Activated CD4-positive, alpha-beta memory T cell treated with anti-CD3 and anti-CD28 coated beads, Interleukin-2, amount 10 ng/mL, durations not matched to agents 7 days and 5 days (primary cell): ENCODE measurements at regions not wholly inside any gene's neighbourhood (a gene's known extent, or its start where the extent isn't known, plus 50 kb on each side); places are given as distances from the start of the nearest gene placed in this dataset.

Experiments
- CTCF ChIA-PET: fragments of 350-600 bp; sonication (Branson Sonifier 250); formaldehyde crosslinking; loops from one replicate; lab custom pipeline; 2021; ENCODE audit warnings: antibody characterized with exemption, inconsistent platforms; lab: Charles Lee
- POLR2A ChIA-PET: fragments of 350-600 bp; sonication (Branson Sonifier 250); formaldehyde crosslinking; loops from one replicate; lab custom pipeline; 2021; ENCODE audit warnings: antibody characterized with exemption; lab: Charles Lee
- DNase-seq: peaks from one replicate; pipeline ENCODE4 v3.0.0-alpha.2; 2020
- H3K27ac Mint-ChIP-seq: one replicate; pipeline ENCODE4 v1.8.0; 2021; ENCODE audit warnings: mild to moderate bottlenecking, mixed read lengths
- H3K27me3 Mint-ChIP-seq: one replicate; pipeline ENCODE4 v1.8.0; 2021; ENCODE audit warnings: mixed read lengths
- H3K36me3 Mint-ChIP-seq: one replicate; pipeline ENCODE4 v1.8.0; 2021; ENCODE audit warnings: low read depth, mixed read lengths
- H3K4me1 Mint-ChIP-seq: one replicate; pipeline ENCODE4 v1.8.0; 2021; ENCODE audit warnings: mixed read lengths
- H3K4me3 Mint-ChIP-seq: one replicate; pipeline ENCODE4 v1.8.0; 2021; ENCODE audit warnings: mild to moderate bottlenecking, mixed read lengths
- H3K9me3 Mint-ChIP-seq: one replicate; pipeline ENCODE4 v1.8.0; 2021; ENCODE audit warnings: mixed read lengths

DNA sequence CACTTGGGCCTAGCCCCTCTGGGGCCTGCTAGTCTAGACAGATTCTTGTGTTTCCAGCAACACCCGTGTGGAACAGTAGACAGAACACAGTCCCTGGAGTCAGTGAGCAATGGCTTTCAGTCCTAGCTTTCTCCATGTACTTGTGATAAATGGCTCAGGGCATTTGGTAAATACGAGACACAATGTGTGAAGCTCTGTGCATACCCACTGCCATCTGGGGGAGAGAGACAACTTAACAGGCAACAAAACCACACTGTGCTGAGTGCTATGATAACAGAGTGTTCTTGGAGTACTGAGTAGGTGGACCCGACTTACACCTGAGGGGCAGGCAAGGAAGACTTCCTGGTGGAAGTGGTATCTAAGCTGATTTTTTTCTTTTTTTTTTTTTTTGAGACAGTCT is 86.3 kb upstream of the TBX3 start:
- Mint-ChIP-seq H3K27ac (no peak overlapping the region), H3K27me3 (no peaks in the 10 kb centered on the region), H3K4me1 (no peaks in the 10 kb centered on the region), H3K4me3 (no peak overlapping the region), H3K9me3 (peaks cover 8% of the 10 kb centered on the region), H3K36me3 (no peaks in the 10 kb centered on the region)
- no peak for DNase-seq
- CTCF ChIA-PET: no interaction called here
- POLR2A ChIA-PET: no interaction called here

- Mint-ChIP-seq H3K27me3 (no peaks in the 10 kb centered on the region), H3K4me1 (no peaks in the 10 kb centered on the region), H3K4me3 (no peak overlapping the region), H3K36me3 (no peaks in the 10 kb centered on the region), H3K9me3 (peaks cover 3% of the 10 kb centered on the region), H3K27ac (no peak overlapping the region)
- ChIA-PET CTCF (no interaction called here), POLR2A (no interaction called here)
- no peak for DNase-seq
Measured at GRCh38 chr12:114769634-114770033, 85.7 kb upstream of the TBX3 start.

GRCh38 chr12:114767906-114768722 is 84.1 kb upstream of the TBX3 start:
- POLR2A ChIA-PET: no interaction called here
- H3K36me3 Mint-ChIP-seq: no peaks in the 10 kb centered on the region
- no peak overlapping the region for H3K4me3 Mint-ChIP-seq
- peaks cover 4% of the 10 kb centered on the region for H3K9me3 Mint-ChIP-seq
- H3K4me1 Mint-ChIP-seq: no peaks in the 10 kb centered on the region
- no peaks in the 10 kb centered on the region for H3K27me3 Mint-ChIP-seq
- H3K27ac Mint-ChIP-seq: no peak overlapping the region
- no peak for DNase-seq
- CTCF ChIA-PET: interaction anchor here (0.6 kb wide), 1 partner anchor 331 kb away, joined by 5 read pairs; no protein-coding TSS in a partner anchor

- peaks cover 7% of the 10 kb centered on the region for H3K9me3 Mint-ChIP-seq
- H3K4me1 Mint-ChIP-seq: no peaks in the 10 kb centered on the region
- ChIA-PET CTCF (no interaction called here), POLR2A (no interaction called here)
- H3K4me3 Mint-ChIP-seq: no peak overlapping the region
- no peaks in the 10 kb centered on the region for H3K36me3 Mint-ChIP-seq
- H3K27ac Mint-ChIP-seq: no peak overlapping the region
- no peak for DNase-seq
- H3K27me3 Mint-ChIP-seq: no peaks in the 10 kb centered on the region
Measured at GRCh38 chr12:114767084-114767760, 83.2 kb upstream of the TBX3 start.

DNA sequence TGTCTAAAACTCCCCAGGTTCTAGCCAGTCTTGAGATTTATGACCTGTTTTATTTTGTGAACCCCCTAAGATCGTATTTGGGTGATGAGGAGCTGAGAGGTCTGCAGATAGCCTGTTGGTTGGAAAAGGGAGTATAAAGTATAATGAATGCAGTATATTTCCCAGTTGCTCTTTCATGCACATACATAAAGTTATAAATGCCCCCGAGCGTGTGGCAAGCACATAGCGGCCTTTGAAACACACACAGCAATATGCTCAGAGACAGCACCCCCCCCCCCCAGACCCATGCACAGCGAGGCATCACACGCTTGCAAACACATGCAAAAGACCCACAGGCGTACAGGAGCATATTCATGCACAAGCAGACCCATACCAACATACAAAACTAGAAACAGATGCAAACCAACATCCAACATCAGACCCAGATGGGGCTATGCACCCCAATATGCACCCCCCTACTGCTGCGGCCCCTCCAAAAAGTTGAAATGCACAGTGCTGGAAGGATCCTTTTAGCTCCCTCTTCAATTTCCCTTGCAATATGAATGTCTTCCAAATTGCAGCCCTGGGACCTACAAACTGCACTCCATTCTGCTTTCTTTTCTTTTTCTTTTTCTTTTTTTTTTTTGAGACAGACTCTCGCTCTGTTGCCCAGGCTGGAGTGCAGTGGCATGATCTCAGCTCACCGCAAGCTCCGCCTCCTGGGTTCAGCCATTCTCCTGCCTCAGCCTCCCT is 82.2 kb upstream of the TBX3 start:
- ChIA-PET CTCF (no interaction called here), POLR2A (no interaction called here)
- no peaks in the 10 kb centered on the region for H3K27me3 Mint-ChIP-seq
- H3K27ac Mint-ChIP-seq: no peak overlapping the region
- no peaks in the 10 kb centered on the region for H3K4me1 Mint-ChIP-seq
- no peak overlapping the region for H3K4me3 Mint-ChIP-seq
- no peaks in the 10 kb centered on the region for H3K36me3 Mint-ChIP-seq
- peaks cover 7% of the 10 kb centered on the region for H3K9me3 Mint-ChIP-seq
- no peak for DNase-seq

DNA sequence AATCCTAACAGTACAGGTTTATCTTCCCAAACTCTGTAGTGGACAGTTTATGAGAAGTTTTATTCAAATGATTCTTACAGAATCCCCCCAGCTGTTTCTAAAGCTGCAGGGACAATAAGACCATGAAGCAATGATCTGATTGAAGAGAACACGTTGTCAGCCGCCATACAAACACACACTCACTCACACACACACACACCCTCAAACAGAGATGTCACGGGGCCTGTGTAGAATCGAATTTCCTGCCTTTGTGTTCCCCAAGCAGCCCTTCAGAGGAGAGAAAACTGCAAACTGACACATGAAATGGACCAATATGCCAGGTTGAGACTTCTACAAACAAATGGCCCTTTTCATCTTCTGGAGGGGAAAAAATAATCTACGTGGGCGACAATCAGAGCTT is 80.5 kb upstream of the TBX3 start:
- Mint-ChIP-seq H3K4me3 (no peak overlapping the region), H3K4me1 (no peaks in the 10 kb centered on the region), H3K36me3 (no peaks in the 10 kb centered on the region), H3K27me3 (no peaks in the 10 kb centered on the region), H3K9me3 (peaks cover 5% of the 10 kb centered on the region), H3K27ac (no peak overlapping the region)
- DNase-seq: no peak
- POLR2A ChIA-PET: no interaction called here
- CTCF ChIA-PET: no interaction called here

GRCh38 chr12:114762490-114763110 is 78.6 kb upstream of the TBX3 start:
- Mint-ChIP-seq H3K36me3 (no peaks in the 10 kb centered on the region), H3K9me3 (peaks cover 5% of the 10 kb centered on the region), H3K4me1 (no peaks in the 10 kb centered on the region), H3K4me3 (no peak overlapping the region), H3K27me3 (no peaks in the 10 kb centered on the region), H3K27ac (no peak overlapping the region)
- POLR2A ChIA-PET: no interaction called here
- CTCF ChIA-PET: no interaction called here
- no peak for DNase-seq

- Mint-ChIP-seq H3K27ac (no peak overlapping the region), H3K36me3 (no peaks in the 10 kb centered on the region), H3K9me3 (peaks cover 7% of the 10 kb centered on the region), H3K27me3 (no peaks in the 10 kb centered on the region), H3K4me3 (no peak overlapping the region), H3K4me1 (no peaks in the 10 kb centered on the region)
- no peak for DNase-seq
- CTCF ChIA-PET: no interaction called here
- POLR2A ChIA-PET: no interaction called here
Measured at GRCh38 chr12:114760151-114760877, 76.3 kb upstream of the TBX3 start.

GRCh38 chr12:114759635-114760034 is 75.7 kb upstream of the TBX3 start:
- H3K9me3 Mint-ChIP-seq: peaks cover 7% of the 10 kb centered on the region
- no peak for DNase-seq
- H3K4me1 Mint-ChIP-seq: no peaks in the 10 kb centered on the region
- H3K36me3 Mint-ChIP-seq: no peaks in the 10 kb centered on the region
- ChIA-PET CTCF (no interaction called here), POLR2A (no interaction called here)
- H3K27me3 Mint-ChIP-seq: no peaks in the 10 kb centered on the region
- H3K27ac Mint-ChIP-seq: no peak overlapping the region
- no peak overlapping the region for H3K4me3 Mint-ChIP-seq

DNA sequence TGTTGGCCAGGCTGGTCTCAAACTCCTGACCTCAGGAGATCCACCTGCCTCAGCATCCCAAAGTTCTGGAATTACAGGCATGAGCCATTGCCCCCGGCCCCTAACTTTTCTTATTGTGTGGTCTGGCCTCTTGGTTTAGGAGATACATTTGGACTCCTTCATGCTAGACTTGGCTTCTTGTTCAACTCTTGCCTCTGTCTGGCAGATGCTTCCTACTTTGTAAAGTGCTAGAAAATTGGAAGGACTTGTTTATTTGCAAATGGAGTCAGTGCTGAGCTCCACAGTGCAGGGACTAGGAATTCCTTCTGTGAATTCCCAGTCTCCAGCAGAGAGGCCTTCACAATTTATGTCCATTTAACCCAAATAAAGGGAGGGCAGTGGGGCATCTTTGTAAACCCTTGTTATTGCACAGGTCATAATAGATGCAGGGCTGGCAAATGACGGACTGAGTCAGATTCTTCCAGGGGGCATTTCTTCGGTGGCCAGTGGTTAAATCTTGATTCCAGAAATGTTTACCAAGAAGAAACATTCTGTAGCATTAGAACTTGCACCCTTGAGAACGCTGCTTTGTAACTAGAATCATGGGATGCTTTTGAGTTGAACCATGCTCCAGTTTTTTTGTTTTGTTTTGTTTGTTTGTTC is 73.8 kb upstream of the TBX3 start:
- H3K36me3 Mint-ChIP-seq: no peaks in the 10 kb centered on the region
- H3K4me1 Mint-ChIP-seq: no peaks in the 10 kb centered on the region
- H3K27ac Mint-ChIP-seq: no peak overlapping the region
- H3K9me3 Mint-ChIP-seq: peaks cover 5% of the 10 kb centered on the region
- no peak for DNase-seq
- H3K27me3 Mint-ChIP-seq: no peaks in the 10 kb centered on the region
- ChIA-PET POLR2A (no interaction called here), CTCF (no interaction called here)
- no peak overlapping the region for H3K4me3 Mint-ChIP-seq

DNA sequence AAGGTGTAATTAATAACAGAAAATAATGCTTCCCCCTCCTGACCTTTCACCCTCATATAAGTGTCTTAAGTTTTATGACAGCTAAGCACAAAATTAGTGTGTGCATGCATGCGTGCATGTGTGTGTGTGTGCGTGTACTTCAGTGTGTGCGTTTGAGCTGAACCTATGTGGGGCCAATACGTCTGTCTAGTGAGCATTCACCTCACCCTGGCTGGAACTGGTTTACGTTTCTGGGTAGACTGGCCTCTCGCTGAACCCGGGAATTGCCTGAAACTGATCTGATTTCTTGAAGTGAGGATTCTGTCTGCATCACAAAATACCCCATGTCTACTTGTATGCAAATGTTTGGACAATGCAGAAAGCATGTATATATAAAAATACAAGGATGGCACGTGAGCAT is 68.2 kb upstream of the TBX3 start:
- no peaks in the 10 kb centered on the region for H3K4me1 Mint-ChIP-seq
- H3K27ac Mint-ChIP-seq: no peak overlapping the region
- H3K36me3 Mint-ChIP-seq: no peaks in the 10 kb centered on the region
- no peak overlapping the region for H3K4me3 Mint-ChIP-seq
- CTCF ChIA-PET: no interaction called here
- no peaks in the 10 kb centered on the region for H3K27me3 Mint-ChIP-seq
- POLR2A ChIA-PET: no interaction called here
- peaks cover 2% of the 10 kb centered on the region for H3K9me3 Mint-ChIP-seq
- DNase-seq: no peak

DNA sequence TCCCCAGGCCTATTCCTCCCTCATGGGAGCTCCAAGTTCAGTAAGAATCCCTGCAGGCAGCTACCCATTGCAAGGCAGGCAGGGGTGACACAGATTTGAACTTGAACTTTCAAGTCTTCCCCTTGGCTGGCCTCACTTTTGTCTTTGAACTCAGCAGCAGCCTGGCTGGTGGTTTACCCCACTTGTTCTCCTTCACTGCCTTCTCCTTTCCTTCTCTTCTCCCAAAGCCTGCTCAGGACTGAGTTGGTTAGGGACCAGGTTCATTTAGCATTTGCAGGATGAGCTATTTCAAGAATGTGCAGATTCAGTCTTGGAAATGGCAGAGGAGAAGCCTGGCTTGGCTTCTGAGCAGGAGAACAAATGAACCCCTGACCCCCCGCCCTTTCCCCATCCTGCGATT is 67.7 kb upstream of the TBX3 start:
- H3K9me3 Mint-ChIP-seq: peaks cover 2% of the 10 kb centered on the region
- no peak overlapping the region for H3K4me3 Mint-ChIP-seq
- ChIA-PET CTCF (no interaction called here), POLR2A (no interaction called here)
- no peaks in the 10 kb centered on the region for H3K4me1 Mint-ChIP-seq
- H3K36me3 Mint-ChIP-seq: no peaks in the 10 kb centered on the region
- H3K27me3 Mint-ChIP-seq: no peaks in the 10 kb centered on the region
- H3K27ac Mint-ChIP-seq: no peak overlapping the region
- no peak for DNase-seq
